H1 (cell line): ENCODE measurements at regions not wholly inside any gene's neighbourhood (a gene's known extent, or its start where the extent isn't known, plus 50 kb on each side); places are given as distances from the start of the nearest gene placed in this dataset.

Source experiments
- CTCF ChIA-PET: fragments of 300-600 bp; sonication (Branson Sonifier 250); formaldehyde crosslinking; loops from one replicate; lab custom pipeline; 2021; ENCODE audit not compliant: partially characterized antibody; lab: Charles Lee
- POLR2A ChIA-PET: fragments of 300-600 bp; sonication (Branson Sonifier 250); formaldehyde crosslinking; loops from one replicate; lab custom pipeline; 2021; ENCODE audit warnings: inconsistent platforms; ENCODE audit not compliant: partially characterized antibody; lab: Charles Lee
- DNase-seq, 2 experiments: peaks; one replicate each; pipeline versions ENCODE4 v3.0.0 to v3.0.0-alpha.2; 2010 to 2022; ENCODE audit warnings: low spot score in 2 of 2, low read depth in 1 of 2, mixed read lengths in 1 of 2
- FAIRE-seq: peaks from 2 replicates; lab custom pipeline; 2011; peaks lifted over from hg19 to GRCh38; lab: Jason Lieb, UNC
- H2AFZ ChIP-seq: 2 replicates; pipeline ENCODE4 v1.8.1; 2012; ENCODE audit warnings: low read length, inconsistent platforms
- H2AK5ac ChIP-seq: 2 replicates; pipeline ENCODE4 v1.6.1; 2013; ENCODE audit warnings: low read depth, low read length
- H2BK120ac ChIP-seq: replicated peaks from 2 replicates; pipeline ENCODE3; 2013; ENCODE audit warnings: low read depth, low read length, inconsistent platforms
- H2BK12ac ChIP-seq: 2 replicates; pipeline ENCODE4 v1.6.1; 2013; ENCODE audit warnings: low read depth, low read length
- H2BK15ac ChIP-seq: 2 replicates; pipeline ENCODE4 v1.6.1; 2013; ENCODE audit warnings: low read length
- H2BK20ac ChIP-seq: 2 replicates; pipeline ENCODE4 v1.6.1; 2013; ENCODE audit warnings: low read length
- H2BK5ac ChIP-seq: 2 replicates; pipeline ENCODE4 v1.6.1; 2013; ENCODE audit warnings: low read depth, low read length
- H3K14ac ChIP-seq: 2 replicates; pipeline ENCODE4 v1.6.1; 2013; ENCODE audit warnings: inconsistent platforms; ENCODE audit not compliant: insufficient read length
- H3K18ac ChIP-seq: 2 replicates; pipeline ENCODE4 v1.6.1; 2013; ENCODE audit warnings: low read length; ENCODE audit errors: extremely low read depth
- H3K23ac ChIP-seq: 2 replicates; pipeline ENCODE4 v1.6.1; 2013; ENCODE audit warnings: inconsistent platforms; ENCODE audit not compliant: insufficient read length
- H3K23me2 ChIP-seq: 2 replicates; pipeline ENCODE4 v1.6.1; 2013; ENCODE audit warnings: low read depth, low read length
- H3K27ac ChIP-seq: 2 replicates; pipeline ENCODE4 v1.6.1; 2011; ENCODE audit warnings: low read depth, low read length, inconsistent platforms
- H3K27me3 ChIP-seq, 4 experiments: replicated peaks in 1 of 4; 1 replicate in 1 of 4; 2 replicates in 3 of 4; pipeline versions ENCODE4 v1.6.1 to v1.8.1; 2011 to 2013; ENCODE audit warnings: low read length in 3 of 4, mild to moderate bottlenecking in 3 of 4, inconsistent platforms in 2 of 4, mixed read lengths in 2 of 4, moderate library complexity in 1 of 4; ENCODE audit not compliant: control insufficient read depth in 3 of 4, insufficient read depth in 3 of 4; ENCODE audit errors: extremely low read depth in 1 of 4
- H3K36me3 ChIP-seq, 4 experiments: 2 replicates each; pipeline versions ENCODE4 v1.6.1 to v1.8.1; 2011 to 2013; ENCODE audit warnings: mild to moderate bottlenecking in 4 of 4, low read length in 3 of 4, moderate library complexity in 2 of 4, control low read depth in 1 of 4, inconsistent platforms in 1 of 4; ENCODE audit not compliant: insufficient read depth in 4 of 4, control insufficient read depth in 2 of 4
- H3K4ac ChIP-seq: replicated peaks from 2 replicates; pipeline ENCODE3; 2013; ENCODE audit warnings: low read length, low read depth, mixed read lengths, inconsistent platforms; ENCODE audit not compliant: insufficient read length
- H3K4me1 ChIP-seq, 4 experiments: replicated peaks in 1 of 4; 1 replicate in 1 of 4; 2 replicates in 3 of 4; pipeline versions ENCODE4 v1.6.1 to v1.8.1; 2011 to 2013; ENCODE audit warnings: low read length in 3 of 4, inconsistent platforms in 2 of 4, mixed read lengths in 1 of 4; ENCODE audit not compliant: insufficient read depth in 4 of 4, control insufficient read depth in 3 of 4
- H3K4me2 ChIP-seq, 2 experiments: 2 replicates each; pipeline versions ENCODE4 v1.6.1 to v1.8.1; 2011 to 2013; ENCODE audit warnings: low read depth in 2 of 2, low read length in 2 of 2, control low read depth in 1 of 2, inconsistent platforms in 1 of 2, mild to moderate bottlenecking in 1 of 2; ENCODE audit not compliant: insufficient read depth in 1 of 2
- H3K4me3 ChIP-seq, 4 experiments: fragments of 200-600, 300-600 bp in 1 of 4; sonication (generic), shearing (Covaris generic), sonication (Bioruptor Twin) in 1 of 4; 2 replicates each; pipeline versions ENCODE4 v1.5.1 to v1.8.1; 2011 to 2016; ENCODE audit warnings: low read length in 4 of 4, low read depth in 3 of 4, control low read depth in 2 of 4, inconsistent platforms in 2 of 4, mild to moderate bottlenecking in 2 of 4, mixed read lengths in 1 of 4, moderate library complexity in 1 of 4; ENCODE audit not compliant: insufficient read depth in 2 of 4; ENCODE audit errors: extremely low read depth in 1 of 4
- H3K56ac ChIP-seq: replicated peaks from 2 replicates; pipeline ENCODE3; 2013; ENCODE audit warnings: low read depth, mild to moderate bottlenecking, mixed read lengths, low read length, inconsistent platforms; ENCODE audit not compliant: insufficient read length
- H3K79me1 ChIP-seq: 2 replicates; pipeline ENCODE4 v1.6.1; 2013; ENCODE audit warnings: low read depth, low read length, control low read depth
- H3K79me2 ChIP-seq, 2 experiments: 2 replicates each; pipeline versions ENCODE4 v1.6.1 to v1.8.1; 2012 to 2013; ENCODE audit warnings: low read length in 2 of 2, mild to moderate bottlenecking in 2 of 2, inconsistent platforms in 1 of 2; ENCODE audit not compliant: insufficient read depth in 2 of 2, control insufficient read depth in 1 of 2
- H3K9ac ChIP-seq, 4 experiments: replicated peaks in 1 of 4; 1 replicate in 1 of 4; 2 replicates in 3 of 4; pipeline versions ENCODE4 v1.6.1 to v1.8.1; 2011 to 2013; ENCODE audit warnings: low read depth in 3 of 4, low read length in 3 of 4, control low read depth in 2 of 4, mild to moderate bottlenecking in 2 of 4, moderate library complexity in 2 of 4, inconsistent platforms in 1 of 4; ENCODE audit errors: extremely low read depth in 1 of 4
- H3K9me3 ChIP-seq, 2 experiments: 2 replicates each; pipeline versions ENCODE4 v1.6.1 to v1.8.1; 2012 to 2013; ENCODE audit warnings: mild to moderate bottlenecking in 2 of 2, moderate library complexity in 2 of 2, control low read depth in 1 of 2, inconsistent platforms in 1 of 2, low read depth in 1 of 2, low read length in 1 of 2, mixed read lengths in 1 of 2; ENCODE audit not compliant: insufficient read depth in 2 of 2
- H4K20me1 ChIP-seq, 2 experiments: replicated peaks in 1 of 2; 2 replicates each; pipeline versions ENCODE3 to v1.8.1; 2011 to 2013; ENCODE audit warnings: inconsistent platforms in 2 of 2, low read length in 2 of 2, mild to moderate bottlenecking in 1 of 2; ENCODE audit not compliant: insufficient read depth in 2 of 2, control insufficient read depth in 1 of 2
- H4K5ac ChIP-seq: 2 replicates; pipeline ENCODE4 v1.6.1; 2013; ENCODE audit warnings: low read length, low read depth, mixed read lengths, inconsistent platforms; ENCODE audit not compliant: insufficient read length
- H4K8ac ChIP-seq: 2 replicates; pipeline ENCODE4 v1.8.0; 2013; ENCODE audit warnings: mild to moderate bottlenecking, moderate library complexity, low read length, inconsistent platforms; ENCODE audit not compliant: insufficient read depth; ENCODE audit errors: extremely low read depth
- H4K91ac ChIP-seq: replicated peaks from 2 replicates; pipeline ENCODE3; 2013; ENCODE audit warnings: low read length, mixed read lengths, inconsistent platforms; ENCODE audit not compliant: insufficient read length
- KDM4A ChIP-seq: IDR thresholded peaks from one replicate; pipeline ENCODE4 v1.7.1; 2012; ENCODE audit warnings: low read depth, mild to moderate bottlenecking, moderate library complexity, low read length, inconsistent platforms; ENCODE audit not compliant: severe bottlenecking
- MAFK ChIP-seq: IDR thresholded peaks from 2 replicates; pipeline ENCODE4 v1.6.1; 2012; ENCODE audit warnings: low read depth, mild to moderate bottlenecking, improper control_type of control experiment, low read length
- WGBS, 2 experiments: shearing (Covaris generic) in 1 of 2; methylation state at CpG; one replicate each; pipeline versions ENCODE4 v1.1.6 to v1.1.7; 2013 to 2015; ENCODE audit warnings: low lambda C conversion rate in 2 of 2, mixed read lengths in 2 of 2, inconsistent platforms in 1 of 2, low coverage in 1 of 2, missing lambda C conversion rate in 1 of 2; ENCODE audit not compliant: insufficient replicate concordance in 2 of 2, insufficient coverage in 1 of 2, insufficient read length in 1 of 2; ENCODE audit errors: extremely low coverage in 1 of 2, missing lambda C conversion rate in 1 of 2; 5-methylcytosine and 5-hydroxymethylcytosine counted together

- H4K8ac ChIP-seq: no peak overlapping the region
- no peak overlapping the region for H3K4me3 ChIP-seq
- WGBS, 2 experiments: 89% methylated on average over 1 of the region's 1 CpG; no CpG with 5 or more reads in 1 of the 2 experiments
- H3K4ac ChIP-seq: no peak overlapping the region
- no peak overlapping the region for H2BK5ac ChIP-seq
- CTCF ChIA-PET: interaction anchor here (1.8 kb wide), 1 partner anchor 83 kb away, joined by 3 read pairs; no protein-coding TSS in a partner anchor
- H3K14ac ChIP-seq: no peak overlapping the region
- H3K23me2 ChIP-seq: no peaks in the 10 kb centered on the region; the same call in 1 of the 2 replicates
- H2AFZ ChIP-seq: no peak overlapping the region
- H3K4me1 ChIP-seq: peaks cover 0 to 15% (median 12%) of the 10 kb centered on the region in 4 experiments; a peak in 6 of 7 replicates
- H3K56ac ChIP-seq: no peak overlapping the region
- no peak overlapping the region for H3K4me2 ChIP-seq
- no peak overlapping the region for H3K27ac ChIP-seq
- H4K91ac ChIP-seq: no peak overlapping the region
- no peak overlapping the region for H2BK12ac ChIP-seq
- no peaks in the 10 kb centered on the region; a peak in 2 of 4 replicates for H3K9me3 ChIP-seq
- no peaks in the 10 kb centered on the region for H3K79me1 ChIP-seq
- no peak overlapping the region for H3K18ac ChIP-seq
- peak; percentile 51; the same call in 1 of the 2 replicates for TF ChIP-seq MAFK
- TF ChIP-seq KDM4A: no peak
- TF ChIP-seq, all 59 proteins: peak for 1
- Histone ChIP-seq H4K20me1 (no peaks in the 10 kb centered on the region), H2BK15ac (no peak overlapping the region), H3K36me3 (no peaks in the 10 kb centered on the region; a peak in 1 of 8 replicates), H2BK120ac (no peak overlapping the region), H4K5ac (no peak overlapping the region), H3K9ac (no peak overlapping the region), H3K27me3 (no peaks in the 10 kb centered on the region), H3K23ac (no peak overlapping the region), H2AK5ac (no peak overlapping the region), H2BK20ac (no peak overlapping the region), H3K79me2 (no peaks in the 10 kb centered on the region)
- FAIRE-seq (no peak), DNase-seq (no peak)
- POLR2A ChIA-PET: no interaction called here
These were observed 305.7 kb upstream of the MDFIC2 start for GRCh38 chr3:70618151-70618550.
